Thyroid gland (tissue), 4 donors: ENCODE measurements at regions not wholly inside any gene's neighbourhood (a gene's known extent, or its start where the extent isn't known, plus 50 kb on each side); places are given as distances from the start of the nearest gene placed in this dataset.

Experiments
- DNase-seq, 2 donors: peaks; one replicate each; pipeline ENCODE4 v3.0.0-alpha.2; 2019
- H3K27ac ChIP-seq, 3 donors: fragments of 200-600 bp; sonication (generic); 1 replicate in 2 of 3; 2 replicates in 1 of 3; pipeline ENCODE4 v1.5.1; 2016 to 2019; ENCODE audit warnings: mild to moderate bottlenecking in 1 of 3, moderate library complexity in 1 of 3
- H3K27me3 ChIP-seq: fragments of 200-600 bp; sonication (generic); one replicate; pipeline ENCODE4 v1.5.1; 2019
- H3K36me3 ChIP-seq, 2 donors: fragments of 200-600 bp; sonication (generic); one replicate each; pipeline ENCODE4 v1.5.1; 2016 to 2019
- H3K4me1 ChIP-seq, 2 donors: fragments of 200-600 bp; sonication (generic); one replicate each; pipeline ENCODE4 v1.5.1; 2017 to 2019
- H3K4me3 ChIP-seq, 3 donors: fragments of 200-600 bp; sonication (generic); replicated peaks in 1 of 3; 1 replicate in 2 of 3; 2 replicates in 1 of 3; pipeline ENCODE4 v1.5.1; 2016; ENCODE audit warnings: mild to moderate bottlenecking in 1 of 3
- H3K9me3 ChIP-seq: fragments of 200-600 bp; sonication (generic); one replicate; pipeline ENCODE4 v1.5.1; 2017
- POLR2A ChIP-seq, 2 donors: fragments of 450-650 bp; IDR thresholded peaks; one replicate each; pipeline ENCODE4 v1.6.1; 2017; ENCODE audit warnings: antibody characterized with exemption in 2 of 2, mild to moderate bottlenecking in 2 of 2, moderate library complexity in 1 of 2
- WGBS, 2 donors: methylation state at CpG; one replicate each; pipeline ENCODE4 v1.1.5; 2017; 5-methylcytosine and 5-hydroxymethylcytosine counted together
- intact Hi-C: fragments of 100-400 bp; cut with DNase I; formaldehyde crosslinking; loops from one replicate; pipeline ENCODE4 v1.15.1; 2023
- TF ChIP-seq, protein P1 (sequence below), 6 experiments: fragments of 200-600 bp in 3 of 6; fragments of 450-650 bp in 3 of 6; sonication (generic) in 3 of 6; IDR thresholded peaks; one replicate each; pipeline ENCODE4 v1.5.1; 2016 to 2019; ENCODE audit warnings: antibody characterized with exemption in 6 of 6, mild to moderate bottlenecking in 2 of 6, inconsistent platforms in 1 of 6, moderate library complexity in 1 of 6

GRCh38 chrX:40473460-40474204 is 107.1 kb upstream of the ATP6AP2 start:
- Histone ChIP-seq H3K4me3 (no peak overlapping the region), H3K36me3 (no peaks in the 10 kb centered on the region), H3K27ac (no peak overlapping the region), H3K27me3 (no peaks in the 10 kb centered on the region), H3K9me3 (no peaks in the 10 kb centered on the region), H3K4me1 (peaks cover 0 to 4% of the 10 kb centered on the region in 2 donors)
- WGBS, 2 donors: 90 to 91% methylated on average over 7 of the region's 8 CpGs
- TF ChIP-seq POLR2A (IDR thresholded peaks at IDR 0.05): peak in 1 of 2 donors; percentile 4
- TF ChIP-seq, protein P1, sequence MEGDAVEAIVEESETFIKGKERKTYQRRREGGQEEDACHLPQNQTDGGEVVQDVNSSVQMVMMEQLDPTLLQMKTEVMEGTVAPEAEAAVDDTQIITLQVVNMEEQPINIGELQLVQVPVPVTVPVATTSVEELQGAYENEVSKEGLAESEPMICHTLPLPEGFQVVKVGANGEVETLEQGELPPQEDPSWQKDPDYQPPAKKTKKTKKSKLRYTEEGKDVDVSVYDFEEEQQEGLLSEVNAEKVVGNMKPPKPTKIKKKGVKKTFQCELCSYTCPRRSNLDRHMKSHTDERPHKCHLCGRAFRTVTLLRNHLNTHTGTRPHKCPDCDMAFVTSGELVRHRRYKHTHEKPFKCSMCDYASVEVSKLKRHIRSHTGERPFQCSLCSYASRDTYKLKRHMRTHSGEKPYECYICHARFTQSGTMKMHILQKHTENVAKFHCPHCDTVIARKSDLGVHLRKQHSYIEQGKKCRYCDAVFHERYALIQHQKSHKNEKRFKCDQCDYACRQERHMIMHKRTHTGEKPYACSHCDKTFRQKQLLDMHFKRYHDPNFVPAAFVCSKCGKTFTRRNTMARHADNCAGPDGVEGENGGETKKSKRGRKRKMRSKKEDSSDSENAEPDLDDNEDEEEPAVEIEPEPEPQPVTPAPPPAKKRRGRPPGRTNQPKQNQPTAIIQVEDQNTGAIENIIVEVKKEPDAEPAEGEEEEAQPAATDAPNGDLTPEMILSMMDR (IDR thresholded peaks at IDR 0.05): no peak
- no peak for DNase-seq
- intact Hi-C loops: no loop called here

DNA sequence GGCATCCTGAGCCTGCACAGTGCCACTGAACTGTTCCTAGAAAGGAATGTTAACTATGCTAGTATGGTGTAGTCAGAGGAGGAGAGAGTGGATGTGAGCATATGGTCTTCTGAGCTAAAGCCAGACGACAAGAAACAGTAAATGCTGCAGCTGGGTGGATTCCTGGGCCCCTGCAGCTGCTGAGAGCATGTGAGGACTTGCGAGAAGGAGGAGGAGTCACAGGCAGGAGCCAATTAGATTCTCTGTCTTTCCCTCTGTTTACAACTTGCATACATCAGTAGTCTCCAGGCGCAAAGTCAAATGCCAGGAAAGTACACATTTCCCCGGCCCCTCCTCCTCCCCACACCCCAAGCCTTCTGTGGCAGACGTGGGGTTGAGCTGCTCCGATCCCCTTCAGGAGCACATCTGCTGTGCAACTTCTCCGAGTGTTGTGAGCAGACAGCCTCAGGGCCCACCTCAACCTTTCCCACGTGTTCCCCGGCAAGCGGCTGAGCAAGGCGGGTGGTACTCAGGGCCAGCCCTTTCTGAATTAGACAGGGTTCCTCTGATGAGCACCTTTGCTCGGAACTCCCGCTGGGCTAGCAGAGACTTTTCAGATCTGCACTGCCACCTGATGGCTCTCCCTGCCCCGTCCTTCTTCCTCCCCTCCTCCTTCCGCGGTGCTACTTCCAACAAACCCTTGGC is 108.7 kb upstream of the ATP6AP2 start:
- WGBS, 2 donors: 9 to 10% methylated on average over 7 to 13 of the region's 16 CpGs
- Histone ChIP-seq H3K4me3 (no peak overlapping the region), H3K9me3 (no peaks in the 10 kb centered on the region), H3K36me3 (no peaks in the 10 kb centered on the region), H3K27me3 (no peaks in the 10 kb centered on the region), H3K4me1 (peaks cover 0 to 4% of the 10 kb centered on the region in 2 donors), H3K27ac (peak overlapping the region in 1 of 3 donors; percentile 15)
- TF ChIP-seq, protein P1 (IDR thresholded peaks at IDR 0.05): peak in 3 of 6 experiments; percentile 21 to 24 (median 24)
- TF ChIP-seq POLR2A (IDR thresholded peaks at IDR 0.05): no peak
- peak; percentile 51 to 53 for DNase-seq
- intact Hi-C loops: no loop called here

DNA sequence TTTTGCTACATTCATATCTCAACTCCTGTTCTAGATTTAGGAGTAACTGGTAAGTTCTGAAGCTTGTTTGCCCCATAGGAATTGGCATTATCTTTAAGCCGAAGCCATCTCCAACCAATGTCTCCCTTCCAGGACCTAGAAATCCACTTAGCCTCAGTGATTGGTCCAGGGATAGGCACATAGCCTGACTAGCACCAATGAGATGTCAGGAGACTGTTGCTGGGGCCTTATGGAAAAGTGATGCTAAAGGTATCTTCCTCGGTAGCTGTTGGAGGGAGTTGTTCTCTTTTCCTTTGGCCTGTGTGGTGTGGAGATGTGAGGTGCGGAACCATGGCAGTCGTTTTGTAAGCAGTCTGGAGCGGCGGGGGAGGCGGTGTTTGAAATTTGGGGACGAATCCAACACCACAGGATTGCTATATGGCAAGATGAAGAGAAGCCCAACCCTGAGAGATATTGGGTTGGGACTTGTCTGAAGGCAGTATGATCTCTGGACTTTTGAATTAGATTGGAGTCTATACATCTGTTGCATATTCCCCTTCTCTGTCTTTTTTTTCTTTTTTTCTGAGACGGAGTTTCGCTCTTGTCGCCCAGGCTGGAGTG is 109.8 kb upstream of the ATP6AP2 start:
- no peak overlapping the region for H3K27ac ChIP-seq
- TF ChIP-seq POLR2A (IDR thresholded peaks at IDR 0.05): no peak
- H3K4me1 ChIP-seq: peaks cover 0 to 4% of the 10 kb centered on the region in 2 donors
- H3K27me3 ChIP-seq: no peaks in the 10 kb centered on the region
- no peak overlapping the region for H3K4me3 ChIP-seq
- no peaks in the 10 kb centered on the region for H3K36me3 ChIP-seq
- no peaks in the 10 kb centered on the region for H3K9me3 ChIP-seq
- intact Hi-C loops: no loop called here
- WGBS, 2 donors: 94 to 98% methylated on average over 11 of the region's 11 CpGs
- DNase-seq: no peak

- no peaks in the 10 kb centered on the region for H3K9me3 ChIP-seq
- H3K36me3 ChIP-seq: no peaks in the 10 kb centered on the region
- DNase-seq: no peak
- H3K27me3 ChIP-seq: no peaks in the 10 kb centered on the region
- 63 to 74% methylated on average over 4 of the region's 4 CpGs for WGBS, 2 donors
- TF ChIP-seq POLR2A (IDR thresholded peaks at IDR 0.05): no peak
- TF ChIP-seq, protein P1 (IDR thresholded peaks at IDR 0.05): no peak
- intact Hi-C loops: no loop called here
- no peak overlapping the region for H3K27ac ChIP-seq
- H3K4me3 ChIP-seq: no peak overlapping the region
- H3K4me1 ChIP-seq: no peaks in the 10 kb centered on the region
Observed at GRCh38 chrX:40469316-40469715, 111.5 kb upstream of the ATP6AP2 start.

DNA sequence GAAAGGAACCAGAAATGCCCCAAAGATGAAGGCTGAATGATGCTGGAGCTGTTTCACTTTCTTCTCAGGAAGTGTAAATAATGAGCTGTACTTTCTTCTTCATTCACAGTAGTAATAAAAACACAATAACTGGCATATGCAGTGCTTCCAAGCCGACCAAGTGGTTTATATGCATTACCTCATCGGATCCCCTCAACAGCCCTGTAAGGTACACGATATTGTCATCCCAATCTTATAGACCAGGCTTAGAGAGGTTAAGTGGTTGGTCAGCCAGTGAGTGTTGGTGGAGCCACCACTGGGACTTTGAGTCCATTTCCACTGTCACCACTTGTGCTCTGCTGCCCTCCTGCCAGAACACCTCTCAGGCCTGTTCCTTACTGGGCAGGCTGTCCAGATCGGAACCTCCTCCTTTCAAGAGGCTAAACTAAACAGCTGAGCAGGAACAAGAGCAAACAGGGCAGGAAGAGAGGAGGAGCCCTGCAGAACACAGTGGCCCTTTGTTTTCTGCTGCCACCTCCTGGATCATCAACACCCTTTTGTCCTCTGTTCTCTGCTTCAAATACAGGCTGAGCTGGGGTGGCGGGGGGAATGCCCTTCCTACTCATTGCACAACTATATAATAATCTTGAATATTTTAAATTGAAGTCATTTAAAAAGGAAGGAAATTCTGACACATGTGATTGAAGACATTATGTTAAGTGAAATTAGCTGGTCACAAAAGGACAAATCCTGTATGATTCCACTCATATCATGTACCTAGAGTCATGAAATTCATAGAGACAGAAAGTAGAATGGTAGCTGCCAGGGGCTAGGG is 112.5 kb upstream of the ATP6AP2 start:
- TF ChIP-seq, protein P1 (IDR thresholded peaks at IDR 0.05): peak in 4 of 6 experiments; percentile 27 to 63 (median 49)
- TF ChIP-seq POLR2A (IDR thresholded peaks at IDR 0.05): peak in 1 of 2 donors; percentile 44
- peak overlapping the region in 1 of 3 donors; percentile 37 for H3K27ac ChIP-seq
- no peak overlapping the region for H3K4me3 ChIP-seq
- WGBS, 2 donors: 13 to 20% methylated on average over 5 of the region's 5 CpGs
- no peaks in the 10 kb centered on the region for H3K36me3 ChIP-seq
- peak; percentile 76 to 81 for DNase-seq
- intact Hi-C loops: no loop called here
- H3K4me1 ChIP-seq: no peaks in the 10 kb centered on the region
- no peaks in the 10 kb centered on the region for H3K9me3 ChIP-seq
- H3K27me3 ChIP-seq: no peaks in the 10 kb centered on the region
